G401.6 (cell line): ENCODE measurements at regions not wholly inside any gene's neighbourhood (a gene's known extent, or its start where the extent isn't known, plus 50 kb on each side); places are given as distances from the start of the nearest gene placed in this dataset.
A peak's percentile ranks its signal among the peaks of the same experiment; 100 is the strongest.
"Not testable (repeated sequence)": the region's sequence is repeated elsewhere in the genome, so short reads cannot be mapped to it uniquely, and the experiment has no call there.

Experiments
- FAIRE-seq: peaks from 2 replicates; lab custom pipeline; 2012; peaks lifted over from hg19 to GRCh38; lab: Jason Lieb, UNC

DNA sequence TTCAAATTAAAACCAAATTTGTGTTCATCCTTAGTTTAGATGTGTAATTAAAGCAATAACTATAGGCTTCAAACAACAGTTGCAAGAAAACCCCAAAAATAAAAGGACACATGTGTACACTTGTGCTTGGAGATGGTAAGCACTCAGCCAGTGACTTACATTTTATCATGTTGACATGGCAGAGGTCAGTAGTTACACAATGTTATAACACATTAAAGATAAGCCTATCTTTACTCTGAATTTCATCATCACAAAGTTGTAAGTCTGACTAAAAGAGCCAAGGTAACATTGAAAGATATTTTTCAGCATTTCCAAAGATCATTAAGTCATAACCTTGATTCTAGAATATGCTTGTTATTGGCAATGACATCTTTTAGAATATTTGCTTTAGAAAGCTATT is 98.5 kb upstream of the PNPLA4 start:
- FAIRE-seq: no peak

DNA sequence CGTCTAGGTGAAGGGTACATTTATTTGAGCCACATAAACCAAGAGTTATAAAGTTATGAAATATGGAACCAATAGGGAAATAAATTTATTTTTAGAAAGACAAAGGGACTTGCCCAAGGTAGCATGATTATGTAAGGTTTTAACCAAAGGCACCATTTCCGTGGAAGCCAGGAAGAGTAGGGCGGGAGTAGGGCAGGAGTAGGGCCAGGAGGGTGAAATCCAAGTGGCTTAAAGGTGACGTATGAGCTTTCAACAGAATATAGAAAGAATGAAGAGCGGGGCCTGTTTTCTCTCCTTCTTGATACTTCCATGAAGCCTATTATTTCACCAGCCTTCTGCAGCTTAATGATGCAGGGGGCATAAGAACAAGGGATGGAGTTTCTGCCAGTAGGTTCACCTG is 91.7 kb upstream of the PNPLA4 start:
- FAIRE-seq: no peak

DNA sequence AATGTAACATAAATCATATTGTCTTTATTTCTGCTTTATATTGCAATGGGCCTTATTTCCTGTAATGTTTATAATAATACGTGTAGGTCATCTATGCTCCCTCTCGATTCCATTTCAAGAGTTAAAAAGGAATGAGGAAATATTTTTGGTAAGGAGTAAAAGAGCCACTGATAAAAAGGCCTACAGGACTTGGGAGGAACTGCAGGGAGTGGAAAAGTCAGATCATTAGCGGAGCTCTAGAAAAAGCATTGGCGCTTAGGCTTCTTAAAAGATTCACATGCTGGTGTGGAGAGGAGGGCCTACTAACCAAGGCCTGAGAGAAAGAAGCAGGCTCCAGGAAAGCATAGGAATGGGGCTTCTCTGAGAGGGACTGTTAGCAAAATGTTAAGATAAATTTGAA is 82.9 kb upstream of the PNPLA4 start:
- no peak for FAIRE-seq

DNA sequence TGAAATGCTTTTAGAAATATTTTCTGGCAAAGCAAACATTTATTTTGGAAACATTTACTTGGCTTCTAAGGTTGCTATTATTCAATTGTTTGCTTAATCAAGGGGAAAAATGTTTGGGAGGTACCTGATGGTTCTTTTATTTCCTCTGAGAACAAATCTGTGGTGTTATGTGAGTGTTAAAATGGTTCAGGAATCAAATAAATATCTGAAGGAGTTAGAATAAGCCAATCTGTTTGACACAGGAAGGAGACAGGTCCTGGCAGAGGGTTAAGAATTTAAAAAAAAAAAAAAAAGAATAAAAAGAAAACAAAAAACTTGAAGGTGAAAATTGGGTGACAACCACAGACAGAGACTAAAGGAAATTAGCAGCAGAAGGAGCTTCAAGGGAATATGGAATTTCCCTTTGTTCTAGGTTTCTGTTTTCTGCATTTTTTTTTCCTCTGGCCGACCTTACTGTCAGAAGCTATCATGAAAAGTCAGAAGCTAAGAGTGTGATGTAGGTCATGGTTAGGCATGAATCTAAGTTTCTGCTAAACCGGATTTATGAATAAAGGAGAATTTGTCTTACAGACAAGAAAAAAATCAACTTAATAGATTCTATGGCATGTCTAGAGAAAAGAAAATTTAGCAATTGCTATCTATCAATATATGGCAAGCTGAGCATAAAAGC is 78.6 kb upstream of the PNPLA4 start:
- FAIRE-seq: no peak

DNA sequence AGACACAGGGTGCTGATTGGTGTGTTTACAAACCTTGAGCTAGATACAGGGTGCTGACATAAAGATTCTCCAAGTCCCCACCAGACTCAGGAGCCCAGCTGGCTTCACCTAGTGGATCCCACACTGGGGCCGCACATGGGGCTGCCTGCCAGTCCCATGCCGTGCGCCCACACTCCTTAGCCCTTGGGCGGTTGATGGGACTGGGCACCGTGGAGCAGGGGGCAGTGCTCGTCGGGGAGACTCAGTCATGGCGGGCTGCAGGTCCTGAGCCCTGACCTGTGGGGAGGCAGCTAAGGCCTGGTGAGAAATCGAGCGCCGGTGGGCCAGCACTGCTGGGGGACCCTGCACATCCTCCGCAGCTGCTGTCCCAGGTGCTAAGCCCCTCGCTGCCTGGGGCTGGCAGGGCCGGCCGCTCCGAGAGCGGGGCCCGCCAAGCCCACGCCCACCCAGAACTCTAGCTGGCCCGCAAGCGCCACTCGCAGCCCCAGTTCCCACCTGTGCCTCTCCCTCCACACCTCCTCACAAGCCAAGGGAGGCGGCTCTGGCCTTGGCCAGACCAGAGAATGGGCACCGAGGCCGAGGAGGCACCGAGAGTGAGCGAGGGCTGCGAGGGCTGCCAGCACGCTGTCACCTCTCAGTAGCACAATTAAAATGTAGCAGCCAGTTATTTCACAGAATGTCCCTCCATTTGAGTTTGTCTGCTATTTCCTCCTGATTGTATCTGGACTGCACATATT is 76.1 kb upstream of the PNPLA4 start:
- no peak for FAIRE-seq

DNA sequence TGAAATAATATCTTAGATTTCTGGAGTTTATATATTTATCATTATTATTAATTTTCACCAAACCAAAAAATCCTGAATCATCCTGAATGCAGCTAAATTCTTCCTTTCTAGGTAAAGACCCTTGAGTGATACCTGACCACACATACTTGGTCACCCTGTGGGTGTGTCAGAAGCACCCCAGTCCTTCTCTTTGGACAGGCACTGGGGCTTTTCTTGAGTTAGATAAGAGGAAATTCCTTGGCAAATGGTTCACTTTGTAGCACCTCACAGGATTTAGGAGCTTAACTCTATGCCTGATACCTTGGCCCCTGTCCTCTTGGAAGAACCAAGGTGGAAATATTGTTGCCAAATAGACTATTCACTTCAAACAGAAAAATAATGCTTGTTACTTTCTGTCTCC is 69.6 kb upstream of the PNPLA4 start:
- no peak for FAIRE-seq

DNA sequence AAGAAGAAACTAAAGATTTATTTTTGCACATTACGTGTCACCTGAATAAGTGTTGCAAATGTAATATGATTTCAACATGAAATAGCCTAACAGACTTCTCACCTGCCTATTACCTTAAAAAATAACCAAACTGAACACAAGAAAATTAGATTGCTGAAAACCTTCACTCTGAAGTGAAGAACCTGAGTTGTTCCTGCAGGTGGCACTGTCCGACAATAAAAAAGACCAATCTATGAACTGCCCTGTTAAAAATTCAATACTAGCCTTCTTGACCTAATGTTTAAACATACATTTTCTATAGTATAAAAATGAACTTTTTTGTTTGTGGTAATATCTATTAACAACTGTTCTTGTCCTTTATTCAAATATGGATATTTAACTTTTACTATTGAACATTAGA is 69.2 kb upstream of the PNPLA4 start:
- FAIRE-seq: peak; percentile 93

DNA sequence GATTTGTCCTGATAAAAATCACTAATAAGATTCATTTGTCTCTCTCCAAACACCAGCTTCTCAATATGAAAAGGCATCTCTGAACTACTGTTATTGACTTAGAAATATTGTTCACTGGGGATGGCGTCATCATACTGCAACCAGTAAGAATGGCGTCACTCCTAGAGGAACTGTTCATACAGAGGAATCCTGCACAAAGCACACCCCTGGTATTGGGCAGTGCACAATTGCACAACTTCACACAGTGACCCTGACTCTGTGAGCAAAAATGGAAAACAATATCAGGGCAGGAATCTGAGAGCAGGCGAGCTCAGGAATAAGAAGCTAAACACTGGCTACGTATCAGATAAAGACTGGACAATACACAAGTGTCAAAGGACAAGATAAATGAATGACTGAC is 66.7 kb upstream of the PNPLA4 start:
- FAIRE-seq: no peak

DNA sequence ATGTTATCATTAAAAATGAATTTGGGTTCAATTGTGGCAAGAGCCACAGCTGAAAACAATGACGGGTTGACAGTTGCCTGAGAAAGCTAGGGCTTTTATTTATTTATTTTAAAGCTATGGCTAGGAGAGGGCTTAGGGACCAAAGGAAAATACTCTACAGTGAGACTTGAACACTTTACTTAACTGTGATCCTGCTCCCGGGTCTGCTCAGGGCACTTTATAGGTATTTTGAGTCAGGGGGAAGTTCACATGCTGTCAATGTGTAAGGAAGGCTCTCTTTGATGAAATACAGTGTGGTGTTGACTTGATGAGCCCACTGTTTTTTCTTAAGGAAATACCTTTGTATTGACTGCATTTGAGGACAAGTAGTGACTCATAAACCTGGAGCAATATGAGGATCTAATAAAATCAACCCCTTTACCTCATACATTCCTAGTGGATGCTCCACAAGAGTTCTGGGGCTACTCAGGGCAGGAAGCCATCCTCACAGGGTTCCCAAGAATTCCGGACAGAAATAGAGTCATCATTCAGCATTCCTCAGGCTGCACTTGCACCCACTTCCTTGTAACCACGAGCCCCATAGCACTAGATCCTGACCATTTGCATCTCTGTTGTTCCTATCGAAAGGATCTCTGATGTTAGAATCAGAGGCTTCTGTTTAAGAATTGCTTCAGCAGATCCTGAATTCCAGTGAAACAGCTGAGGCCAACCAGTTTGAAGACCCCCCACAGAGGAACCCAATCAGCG is 61.0 kb upstream of the PNPLA4 start:
- not testable (repeated sequence) for FAIRE-seq

DNA sequence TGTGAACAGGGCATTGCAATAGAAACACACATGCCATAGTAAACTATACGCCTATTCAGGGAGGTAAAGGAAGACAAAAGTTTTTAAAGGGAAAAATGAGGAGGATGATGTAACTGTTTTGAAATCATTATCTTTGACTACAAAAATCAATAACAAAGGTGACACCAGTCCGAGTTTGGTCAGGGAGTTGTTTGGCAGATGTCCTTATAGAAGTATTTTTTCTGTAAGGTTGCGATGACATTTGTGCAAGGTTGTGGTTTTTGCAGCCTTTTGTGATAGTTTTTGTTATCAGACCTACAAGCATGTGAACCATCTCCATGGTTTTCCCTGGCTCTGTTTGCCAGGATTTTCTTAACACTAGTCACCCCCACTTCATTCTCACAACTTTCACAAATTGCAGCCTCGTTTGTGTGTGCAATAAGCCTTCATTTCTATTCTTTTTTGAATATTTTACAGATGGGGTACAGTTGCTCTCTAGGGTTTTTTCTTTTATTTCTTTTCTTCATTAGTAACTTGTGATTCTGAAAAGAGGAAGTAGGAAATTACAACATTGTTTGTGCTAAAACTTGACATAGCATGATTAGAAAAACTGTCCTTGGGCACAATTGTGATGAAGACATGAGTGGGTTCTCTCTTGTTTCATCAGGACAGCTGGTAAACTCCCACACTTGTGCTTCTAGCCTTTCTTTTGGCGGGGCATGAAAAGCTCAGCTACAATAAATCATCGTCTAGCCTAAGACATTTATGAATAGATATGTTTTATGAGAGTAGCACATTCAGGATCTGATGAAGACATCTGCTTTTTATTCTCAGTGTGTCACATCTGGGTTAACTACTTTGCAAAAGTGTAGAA is 60.2 kb upstream of the PNPLA4 start:
- FAIRE-seq: no peak

DNA sequence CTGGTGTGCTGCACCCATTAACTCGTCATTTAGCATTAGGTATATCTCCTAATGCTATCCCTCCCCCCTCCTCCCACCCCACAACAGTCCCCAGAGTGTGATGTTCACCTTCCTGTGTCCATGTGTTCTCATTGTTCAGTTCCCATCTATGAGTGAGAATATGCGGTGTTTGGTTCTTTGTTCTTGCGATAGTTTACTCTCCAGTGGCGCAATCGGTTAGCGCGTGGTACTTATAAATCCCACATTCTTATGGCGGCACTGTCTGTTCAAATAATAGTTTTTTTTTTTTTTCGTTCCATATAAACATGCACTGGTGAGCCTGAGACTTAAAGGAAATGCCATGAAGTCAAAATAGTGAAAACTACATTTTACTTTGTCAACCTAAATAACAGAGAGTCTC is 59.5 kb upstream of the PNPLA4 start:
- FAIRE-seq: not testable (repeated sequence)

DNA sequence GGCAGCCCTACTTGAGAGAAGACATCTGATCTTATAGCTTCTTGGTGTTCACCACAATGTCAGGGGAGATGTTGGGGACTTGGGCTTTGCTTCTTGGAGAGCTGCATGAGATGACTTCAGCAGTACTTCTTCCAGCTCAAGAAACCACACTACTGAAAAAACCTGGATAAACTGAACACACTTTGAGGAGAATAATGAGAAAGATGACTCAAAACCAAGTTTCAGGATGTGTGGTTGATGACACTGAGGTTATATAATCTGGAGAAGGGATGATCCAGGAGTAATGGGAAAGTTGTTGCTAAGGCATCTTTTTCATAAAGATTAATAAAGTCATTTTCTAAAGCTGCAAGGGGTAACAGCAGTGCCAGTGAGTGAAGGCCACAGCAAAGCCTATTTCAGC is 58.4 kb upstream of the PNPLA4 start:
- FAIRE-seq: no peak

DNA sequence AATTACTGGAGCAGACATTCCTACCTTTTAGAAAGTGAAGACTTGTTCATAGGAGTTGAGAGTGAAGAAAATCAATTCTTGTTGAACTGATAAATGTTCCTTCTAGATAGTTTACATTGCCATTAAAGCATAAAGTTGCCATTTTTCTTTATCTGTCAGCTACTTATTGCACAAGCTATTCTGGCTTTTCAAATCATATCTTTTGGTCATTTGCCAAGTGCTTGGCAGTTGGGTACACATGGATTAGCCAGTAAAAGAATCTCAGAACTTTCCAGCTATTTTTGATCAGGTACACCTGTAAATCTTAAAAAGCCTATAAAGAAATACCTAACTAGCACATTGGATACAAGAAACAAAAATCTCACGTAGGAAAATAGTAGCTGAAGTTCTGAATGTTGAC is 56.4 kb upstream of the PNPLA4 start:
- FAIRE-seq: no peak
